Body of pancreas (tissue), 4 donors: ENCODE measurements at regions not wholly inside any gene's neighbourhood (a gene's known extent, or its start where the extent isn't known, plus 50 kb on each side); places are given as distances from the start of the nearest gene placed in this dataset.

Source experiments
- ATAC-seq: fragments of 150-250 bp; one replicate; pipeline ENCODE4 v1.9.1; 2016
- DNase-seq, 4 donors: peaks; one replicate each; pipeline ENCODE4 v3.0.0-alpha.2; 2019
- H3K27ac ChIP-seq, 4 donors: fragments of 200-600 bp; sonication (generic); 1 replicate in 3 of 4; 2 replicates in 1 of 4; pipeline versions ENCODE4 v1.5.1 to v1.6.1; 2016 to 2019; ENCODE audit warnings: mild to moderate bottlenecking in 1 of 4, mixed read lengths in 1 of 4, moderate library complexity in 1 of 4
- H3K27me3 ChIP-seq, 2 donors: fragments of 200-600 bp; sonication (generic); one replicate each; pipeline ENCODE4 v1.6.0; 2016; ENCODE audit warnings: mild to moderate bottlenecking in 1 of 2
- H3K36me3 ChIP-seq, 2 donors: fragments of 200-600 bp; sonication (generic); replicated peaks in 1 of 2; 2 replicates each; pipeline ENCODE4 v1.5.1; 2016; ENCODE audit warnings: low read depth in 2 of 2; ENCODE audit not compliant: insufficient read depth in 1 of 2
- H3K4me1 ChIP-seq: fragments of 200-600 bp; sonication (generic); one replicate; pipeline ENCODE4 v1.6.0; 2016
- H3K4me3 ChIP-seq, 2 donors: fragments of 200-600 bp; sonication (generic); 1 replicate in 1 of 2; 2 replicates in 1 of 2; pipeline ENCODE4 v1.5.1; 2016 to 2019
- H3K9me3 ChIP-seq, 3 donors: fragments of 200-600 bp; sonication (generic); 1 replicate in 2 of 3; 2 replicates in 1 of 3; pipeline ENCODE4 v1.5.1; 2016
- CTCF ChIP-seq, 7 experiments: fragments of 450-650 bp in 4 of 7; fragments of 200-600 bp in 3 of 7; sonication (generic) in 3 of 7; IDR thresholded peaks; one replicate each; pipeline ENCODE4 v1.5.1; 2016 to 2019; ENCODE audit warnings: antibody characterized with exemption in 7 of 7
- POLR2A ChIP-seq, 3 donors: fragments of 450-650 bp; IDR thresholded peaks; one replicate each; pipeline ENCODE4 v1.6.1; 2016; ENCODE audit warnings: antibody characterized with exemption in 3 of 3, mild to moderate bottlenecking in 2 of 3
- WGBS, 2 donors: methylation state at CpG; one replicate each; pipeline ENCODE4 v1.1.5; 2017; 5-methylcytosine and 5-hydroxymethylcytosine counted together
- intact Hi-C: fragments of 100-400 bp; cut with DNase I; formaldehyde crosslinking; loops from one replicate; pipeline ENCODE4 v1.15.1; 2023

- WGBS, 2 donors, result 26 to 32% methylated on average over 4 of the region's 4 CpGs
- Histone ChIP-seq H3K9me3 (no peaks in the 10 kb centered on the region), H3K4me1 (no peaks in the 10 kb centered on the region), H3K27me3 (no peaks in the 10 kb centered on the region), H3K27ac (no peak overlapping the region), H3K4me3 (no peak overlapping the region), H3K36me3 (no peaks in the 10 kb centered on the region)
- intact Hi-C loops, result no loop called here
- TF ChIP-seq CTCF (IDR thresholded peaks at IDR 0.05) (no peak), POLR2A (IDR thresholded peaks at IDR 0.05) (no peak)
- no peak for DNase-seq
- ATAC-seq, result no peak
Measured at GRCh38 chr12:127115468-127116035, 1151.4 kb upstream of the TMEM132C start.

- Histone ChIP-seq H3K4me3 (no peak overlapping the region), H3K4me1 (no peaks in the 10 kb centered on the region), H3K9me3 (no peaks in the 10 kb centered on the region), H3K27ac (no peak overlapping the region), H3K27me3 (no peaks in the 10 kb centered on the region), H3K36me3 (no peaks in the 10 kb centered on the region)
- 67 to 69% methylated on average over 3 of the region's 3 CpGs for WGBS, 2 donors
- DNase-seq (no peak), ATAC-seq (no peak)
- TF ChIP-seq CTCF (IDR thresholded peaks at IDR 0.05) (no peak), POLR2A (IDR thresholded peaks at IDR 0.05) (no peak)
- intact Hi-C loops, result no loop called here
Measured at GRCh38 chr12:127118251-127118650, 1148.7 kb upstream of the TMEM132C start.

GRCh38 chr12:127119600-127120140, 1147.3 kb upstream of the TMEM132C start:
- ATAC-seq (no peak), DNase-seq (no peak)
- Histone ChIP-seq H3K27me3 (no peaks in the 10 kb centered on the region), H3K4me1 (no peaks in the 10 kb centered on the region), H3K9me3 (no peaks in the 10 kb centered on the region), H3K27ac (no peak overlapping the region), H3K4me3 (no peak overlapping the region), H3K36me3 (no peaks in the 10 kb centered on the region)
- intact Hi-C loops, result no loop called here
- WGBS, 2 donors, result 74 to 94% methylated on average over 2 of the region's 2 CpGs
- TF ChIP-seq CTCF (IDR thresholded peaks at IDR 0.05), result no peak
- TF ChIP-seq POLR2A (IDR thresholded peaks at IDR 0.05), result no peak

- no peaks in the 10 kb centered on the region for H3K9me3 ChIP-seq
- H3K4me3 ChIP-seq, result no peak overlapping the region
- DNase-seq (no peak), ATAC-seq (no peak)
- no peaks in the 10 kb centered on the region for H3K27me3 ChIP-seq
- TF ChIP-seq CTCF (IDR thresholded peaks at IDR 0.05) (no peak), POLR2A (IDR thresholded peaks at IDR 0.05) (no peak)
- no peaks in the 10 kb centered on the region for H3K4me1 ChIP-seq
- intact Hi-C loops, result no loop called here
- H3K36me3 ChIP-seq, result no peaks in the 10 kb centered on the region
- no peak overlapping the region for H3K27ac ChIP-seq
- WGBS, 2 donors, result 67 to 81% methylated on average over 3 of the region's 3 CpGs
Measured at GRCh38 chr12:127120851-127121250, 1146.1 kb upstream of the TMEM132C start.

- DNase-seq (no peak), ATAC-seq (no peak)
- H3K27ac ChIP-seq, result no peak overlapping the region
- H3K4me3 ChIP-seq, result no peak overlapping the region
- no peaks in the 10 kb centered on the region for H3K27me3 ChIP-seq
- TF ChIP-seq POLR2A (IDR thresholded peaks at IDR 0.05) (no peak), CTCF (IDR thresholded peaks at IDR 0.05) (no peak)
- H3K36me3 ChIP-seq, result no peaks in the 10 kb centered on the region
- WGBS, 2 donors, result 77 to 81% methylated on average over 4 of the region's 4 CpGs
- intact Hi-C loops, result no loop called here
- no peaks in the 10 kb centered on the region for H3K4me1 ChIP-seq
- H3K9me3 ChIP-seq, result no peaks in the 10 kb centered on the region
Measured at GRCh38 chr12:127121494-127122084, 1145.4 kb upstream of the TMEM132C start.
